ENCODE measurements at regions not wholly inside any gene's neighbourhood (a gene's known extent, or its start where the extent isn't known, plus 50 kb on each side); places are given as distances from the start of the nearest gene placed in this dataset.

DNA sequence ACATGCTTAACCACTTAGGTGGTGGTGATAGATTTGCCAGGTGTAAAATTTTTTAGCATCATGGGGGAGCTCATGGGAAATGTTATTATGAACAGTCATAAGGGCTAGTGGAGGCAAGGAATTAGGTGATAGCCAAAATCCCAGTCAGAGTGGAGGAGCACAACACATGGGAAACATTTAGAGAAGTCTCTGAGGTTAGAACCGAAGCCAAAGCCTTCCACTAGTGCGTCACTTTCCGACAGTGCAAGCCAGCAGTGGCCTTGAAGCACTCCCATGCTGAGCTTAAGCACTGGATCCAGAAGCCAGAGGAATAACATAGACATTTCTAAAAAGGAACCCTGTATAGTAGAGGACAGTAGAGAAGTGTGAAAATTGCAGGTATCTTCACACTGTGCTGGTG is 101.5 kb upstream of the SNX2 start:
- no peaks in the 10 kb centered on the region for H3K4me1 Mint-ChIP-seq
- TF ChIP-seq, protein P1, sequence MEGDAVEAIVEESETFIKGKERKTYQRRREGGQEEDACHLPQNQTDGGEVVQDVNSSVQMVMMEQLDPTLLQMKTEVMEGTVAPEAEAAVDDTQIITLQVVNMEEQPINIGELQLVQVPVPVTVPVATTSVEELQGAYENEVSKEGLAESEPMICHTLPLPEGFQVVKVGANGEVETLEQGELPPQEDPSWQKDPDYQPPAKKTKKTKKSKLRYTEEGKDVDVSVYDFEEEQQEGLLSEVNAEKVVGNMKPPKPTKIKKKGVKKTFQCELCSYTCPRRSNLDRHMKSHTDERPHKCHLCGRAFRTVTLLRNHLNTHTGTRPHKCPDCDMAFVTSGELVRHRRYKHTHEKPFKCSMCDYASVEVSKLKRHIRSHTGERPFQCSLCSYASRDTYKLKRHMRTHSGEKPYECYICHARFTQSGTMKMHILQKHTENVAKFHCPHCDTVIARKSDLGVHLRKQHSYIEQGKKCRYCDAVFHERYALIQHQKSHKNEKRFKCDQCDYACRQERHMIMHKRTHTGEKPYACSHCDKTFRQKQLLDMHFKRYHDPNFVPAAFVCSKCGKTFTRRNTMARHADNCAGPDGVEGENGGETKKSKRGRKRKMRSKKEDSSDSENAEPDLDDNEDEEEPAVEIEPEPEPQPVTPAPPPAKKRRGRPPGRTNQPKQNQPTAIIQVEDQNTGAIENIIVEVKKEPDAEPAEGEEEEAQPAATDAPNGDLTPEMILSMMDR (IDR thresholded peaks at IDR 0.05), result no peak
- TF ChIP-seq SMAD3 (CRISPR knock-in tag; IDR thresholded peaks at IDR 0.05; ENCODE audit: borderline replicate concordance) (no peak), FOXK1 (CRISPR knock-in tag; IDR thresholded peaks at IDR 0.05) (no peak), CREB1 (CRISPR knock-in tag; IDR thresholded peaks at IDR 0.05) (no peak), FOXP1 (CRISPR knock-in tag; IDR thresholded peaks at IDR 0.05; ENCODE audit: borderline replicate concordance) (no peak), CREM (CRISPR knock-in tag; IDR thresholded peaks at IDR 0.05) (no peak), ZNF671 (CRISPR knock-in tag; IDR thresholded peaks at IDR 0.05) (no peak), RELA (CRISPR knock-in tag; IDR thresholded peaks at IDR 0.05; ENCODE audit: borderline replicate concordance) (no peak), RORB (CRISPR knock-in tag; IDR thresholded peaks at IDR 0.05) (no peak), ZNF263 (CRISPR knock-in tag; IDR thresholded peaks at IDR 0.05; ENCODE audit: low read depth) (no peak), GTF2I (CRISPR knock-in tag; conservative IDR thresholded peaks at IDR 0.05) (no peak), FOXJ3 (CRISPR knock-in tag; IDR thresholded peaks at IDR 0.05; ENCODE audit: borderline replicate concordance) (no peak), MXD4 (CRISPR knock-in tag; IDR thresholded peaks at IDR 0.05; ENCODE audit: borderline replicate concordance) (no peak), ZNF121 (CRISPR knock-in tag; IDR thresholded peaks at IDR 0.05) (no peak), ZNF219 (CRISPR knock-in tag; IDR thresholded peaks at IDR 0.05; ENCODE audit: borderline replicate concordance) (no peak)
- TF ChIP-seq, protein P2, sequence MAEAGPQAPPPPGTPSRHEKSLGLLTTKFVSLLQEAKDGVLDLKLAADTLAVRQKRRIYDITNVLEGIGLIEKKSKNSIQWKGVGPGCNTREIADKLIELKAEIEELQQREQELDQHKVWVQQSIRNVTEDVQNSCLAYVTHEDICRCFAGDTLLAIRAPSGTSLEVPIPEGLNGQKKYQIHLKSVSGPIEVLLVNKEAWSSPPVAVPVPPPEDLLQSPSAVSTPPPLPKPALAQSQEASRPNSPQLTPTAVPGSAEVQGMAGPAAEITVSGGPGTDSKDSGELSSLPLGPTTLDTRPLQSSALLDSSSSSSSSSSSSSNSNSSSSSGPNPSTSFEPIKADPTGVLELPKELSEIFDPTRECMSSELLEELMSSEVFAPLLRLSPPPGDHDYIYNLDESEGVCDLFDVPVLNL (CRISPR knock-in tag; IDR thresholded peaks at IDR 0.05; ENCODE audit: borderline replicate concordance, low read depth), result no peak
- TF ChIP-seq, protein P3, sequence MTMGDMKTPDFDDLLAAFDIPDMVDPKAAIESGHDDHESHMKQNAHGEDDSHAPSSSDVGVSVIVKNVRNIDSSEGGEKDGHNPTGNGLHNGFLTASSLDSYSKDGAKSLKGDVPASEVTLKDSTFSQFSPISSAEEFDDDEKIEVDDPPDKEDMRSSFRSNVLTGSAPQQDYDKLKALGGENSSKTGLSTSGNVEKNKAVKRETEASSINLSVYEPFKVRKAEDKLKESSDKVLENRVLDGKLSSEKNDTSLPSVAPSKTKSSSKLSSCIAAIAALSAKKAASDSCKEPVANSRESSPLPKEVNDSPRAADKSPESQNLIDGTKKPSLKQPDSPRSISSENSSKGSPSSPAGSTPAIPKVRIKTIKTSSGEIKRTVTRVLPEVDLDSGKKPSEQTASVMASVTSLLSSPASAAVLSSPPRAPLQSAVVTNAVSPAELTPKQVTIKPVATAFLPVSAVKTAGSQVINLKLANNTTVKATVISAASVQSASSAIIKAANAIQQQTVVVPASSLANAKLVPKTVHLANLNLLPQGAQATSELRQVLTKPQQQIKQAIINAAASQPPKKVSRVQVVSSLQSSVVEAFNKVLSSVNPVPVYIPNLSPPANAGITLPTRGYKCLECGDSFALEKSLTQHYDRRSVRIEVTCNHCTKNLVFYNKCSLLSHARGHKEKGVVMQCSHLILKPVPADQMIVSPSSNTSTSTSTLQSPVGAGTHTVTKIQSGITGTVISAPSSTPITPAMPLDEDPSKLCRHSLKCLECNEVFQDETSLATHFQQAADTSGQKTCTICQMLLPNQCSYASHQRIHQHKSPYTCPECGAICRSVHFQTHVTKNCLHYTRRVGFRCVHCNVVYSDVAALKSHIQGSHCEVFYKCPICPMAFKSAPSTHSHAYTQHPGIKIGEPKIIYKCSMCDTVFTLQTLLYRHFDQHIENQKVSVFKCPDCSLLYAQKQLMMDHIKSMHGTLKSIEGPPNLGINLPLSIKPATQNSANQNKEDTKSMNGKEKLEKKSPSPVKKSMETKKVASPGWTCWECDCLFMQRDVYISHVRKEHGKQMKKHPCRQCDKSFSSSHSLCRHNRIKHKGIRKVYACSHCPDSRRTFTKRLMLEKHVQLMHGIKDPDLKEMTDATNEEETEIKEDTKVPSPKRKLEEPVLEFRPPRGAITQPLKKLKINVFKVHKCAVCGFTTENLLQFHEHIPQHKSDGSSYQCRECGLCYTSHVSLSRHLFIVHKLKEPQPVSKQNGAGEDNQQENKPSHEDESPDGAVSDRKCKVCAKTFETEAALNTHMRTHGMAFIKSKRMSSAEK (CRISPR knock-in tag; IDR thresholded peaks at IDR 0.05; ENCODE audit: borderline replicate concordance), result no peak
- TF ChIP-seq, protein P4, sequence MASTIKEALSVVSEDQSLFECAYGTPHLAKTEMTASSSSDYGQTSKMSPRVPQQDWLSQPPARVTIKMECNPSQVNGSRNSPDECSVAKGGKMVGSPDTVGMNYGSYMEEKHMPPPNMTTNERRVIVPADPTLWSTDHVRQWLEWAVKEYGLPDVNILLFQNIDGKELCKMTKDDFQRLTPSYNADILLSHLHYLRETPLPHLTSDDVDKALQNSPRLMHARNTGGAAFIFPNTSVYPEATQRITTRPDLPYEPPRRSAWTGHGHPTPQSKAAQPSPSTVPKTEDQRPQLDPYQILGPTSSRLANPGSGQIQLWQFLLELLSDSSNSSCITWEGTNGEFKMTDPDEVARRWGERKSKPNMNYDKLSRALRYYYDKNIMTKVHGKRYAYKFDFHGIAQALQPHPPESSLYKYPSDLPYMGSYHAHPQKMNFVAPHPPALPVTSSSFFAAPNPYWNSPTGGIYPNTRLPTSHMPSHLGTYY (CRISPR knock-in tag; IDR thresholded peaks at IDR 0.05), result no peak
- TF ChIP-seq, protein P5, sequence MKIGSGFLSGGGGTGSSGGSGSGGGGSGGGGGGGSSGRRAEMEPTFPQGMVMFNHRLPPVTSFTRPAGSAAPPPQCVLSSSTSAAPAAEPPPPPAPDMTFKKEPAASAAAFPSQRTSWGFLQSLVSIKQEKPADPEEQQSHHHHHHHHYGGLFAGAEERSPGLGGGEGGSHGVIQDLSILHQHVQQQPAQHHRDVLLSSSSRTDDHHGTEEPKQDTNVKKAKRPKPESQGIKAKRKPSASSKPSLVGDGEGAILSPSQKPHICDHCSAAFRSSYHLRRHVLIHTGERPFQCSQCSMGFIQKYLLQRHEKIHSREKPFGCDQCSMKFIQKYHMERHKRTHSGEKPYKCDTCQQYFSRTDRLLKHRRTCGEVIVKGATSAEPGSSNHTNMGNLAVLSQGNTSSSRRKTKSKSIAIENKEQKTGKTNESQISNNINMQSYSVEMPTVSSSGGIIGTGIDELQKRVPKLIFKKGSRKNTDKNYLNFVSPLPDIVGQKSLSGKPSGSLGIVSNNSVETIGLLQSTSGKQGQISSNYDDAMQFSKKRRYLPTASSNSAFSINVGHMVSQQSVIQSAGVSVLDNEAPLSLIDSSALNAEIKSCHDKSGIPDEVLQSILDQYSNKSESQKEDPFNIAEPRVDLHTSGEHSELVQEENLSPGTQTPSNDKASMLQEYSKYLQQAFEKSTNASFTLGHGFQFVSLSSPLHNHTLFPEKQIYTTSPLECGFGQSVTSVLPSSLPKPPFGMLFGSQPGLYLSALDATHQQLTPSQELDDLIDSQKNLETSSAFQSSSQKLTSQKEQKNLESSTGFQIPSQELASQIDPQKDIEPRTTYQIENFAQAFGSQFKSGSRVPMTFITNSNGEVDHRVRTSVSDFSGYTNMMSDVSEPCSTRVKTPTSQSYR (CRISPR knock-in tag; IDR thresholded peaks at IDR 0.05), result no peak
- H3K27ac Mint-ChIP-seq, result no peak overlapping the region
- no peaks in the 10 kb centered on the region for H3K36me3 Mint-ChIP-seq
- peaks cover 17% of the 10 kb centered on the region for H3K9me3 Mint-ChIP-seq
- H3K4me3 Mint-ChIP-seq, result no peak overlapping the region
- no peak for ATAC-seq
- POLR2A ChIA-PET, result no interaction called here
- H3K27me3 Mint-ChIP-seq (ENCODE audit: low read depth), result no peaks in the 10 kb centered on the region
- CTCF ChIA-PET, result interaction anchor here (1.8 kb wide), 1 partner anchor 157 kb away, joined by 3 read pairs; no protein-coding TSS in a partner anchor
- no peak for DNase-seq (ENCODE audit: low spot score)

Measured in WTC11 (cell line).